GM12878 (cell line): ENCODE measurements at regions not wholly inside any gene's neighbourhood (a gene's known extent, or its start where the extent isn't known, plus 50 kb on each side); places are given as distances from the start of the nearest gene placed in this dataset.

ENCODE experiments used
- HDGF ChIP-seq: fragments of 450-650 bp; IDR thresholded peaks from 2 replicates; pipeline ENCODE4 v1.6.1; 2016; ENCODE audit warnings: antibody characterized with exemption
- JUND ChIP-seq: IDR thresholded peaks from 2 replicates; pipeline ENCODE4 v1.6.1; 2012; ENCODE audit warnings: low read depth, mild to moderate bottlenecking, low read length, improper control_type of control experiment, moderate library complexity
- NR2C2 ChIP-seq: IDR thresholded peaks from 2 replicates; pipeline ENCODE4 v1.6.1; 2011; ENCODE audit warnings: borderline replicate concordance, low read depth; ENCODE audit not compliant: control insufficient read depth, insufficient read length
- TBL1XR1 ChIP-seq: IDR thresholded peaks from 2 replicates; pipeline ENCODE4 v1.6.1; 2012; ENCODE audit warnings: low read depth, low read length, improper control_type of control experiment
- TF ChIP-seq, protein P1 (sequence below): IDR thresholded peaks from 2 replicates; pipeline ENCODE4 v1.6.1; 2012; ENCODE audit warnings: mild to moderate bottlenecking, low read depth, low read length
- TF ChIP-seq, protein P2 (sequence below), 3 experiments: IDR thresholded peaks in 2 of 3; conservative IDR thresholded peaks in 1 of 3; 2 replicates each; pipeline ENCODE4 v1.5.1; 2011; ENCODE audit warnings: low read depth in 3 of 3, low read length in 3 of 3, mild to moderate bottlenecking in 3 of 3, control low read depth in 2 of 3, moderate library complexity in 2 of 3, inconsistent platforms in 1 of 3, mixed read lengths in 1 of 3; ENCODE audit not compliant: control insufficient read depth in 2 of 3, insufficient read depth in 1 of 3; ENCODE audit errors: extremely low read depth in 1 of 3
- TF ChIP-seq, protein P3 (sequence below): IDR thresholded peaks from 2 replicates; pipeline ENCODE4 v1.6.1; 2011; ENCODE audit warnings: low read depth, low read length, improper control_type of control experiment, borderline replicate concordance

DNA sequence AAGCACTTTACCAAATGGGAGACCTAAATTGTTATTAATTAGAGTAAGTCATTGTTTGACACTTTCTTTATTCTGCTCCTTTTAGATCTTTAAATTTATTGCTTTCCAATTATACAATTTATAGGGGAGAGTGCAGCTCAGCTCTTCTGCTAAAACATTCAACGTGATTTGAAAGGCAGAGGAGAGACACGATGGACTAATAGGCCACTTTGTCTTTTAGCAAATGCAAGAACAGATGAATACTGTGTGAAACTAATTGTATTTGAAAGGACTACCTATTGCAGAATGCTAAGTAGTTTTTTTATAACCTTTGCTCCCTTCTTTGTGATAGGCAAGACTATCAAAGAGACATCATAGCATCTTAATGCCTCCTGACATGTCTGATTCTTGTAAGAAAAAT is 320.4 kb upstream of the KLF3 start:
- TF ChIP-seq, protein P1, sequence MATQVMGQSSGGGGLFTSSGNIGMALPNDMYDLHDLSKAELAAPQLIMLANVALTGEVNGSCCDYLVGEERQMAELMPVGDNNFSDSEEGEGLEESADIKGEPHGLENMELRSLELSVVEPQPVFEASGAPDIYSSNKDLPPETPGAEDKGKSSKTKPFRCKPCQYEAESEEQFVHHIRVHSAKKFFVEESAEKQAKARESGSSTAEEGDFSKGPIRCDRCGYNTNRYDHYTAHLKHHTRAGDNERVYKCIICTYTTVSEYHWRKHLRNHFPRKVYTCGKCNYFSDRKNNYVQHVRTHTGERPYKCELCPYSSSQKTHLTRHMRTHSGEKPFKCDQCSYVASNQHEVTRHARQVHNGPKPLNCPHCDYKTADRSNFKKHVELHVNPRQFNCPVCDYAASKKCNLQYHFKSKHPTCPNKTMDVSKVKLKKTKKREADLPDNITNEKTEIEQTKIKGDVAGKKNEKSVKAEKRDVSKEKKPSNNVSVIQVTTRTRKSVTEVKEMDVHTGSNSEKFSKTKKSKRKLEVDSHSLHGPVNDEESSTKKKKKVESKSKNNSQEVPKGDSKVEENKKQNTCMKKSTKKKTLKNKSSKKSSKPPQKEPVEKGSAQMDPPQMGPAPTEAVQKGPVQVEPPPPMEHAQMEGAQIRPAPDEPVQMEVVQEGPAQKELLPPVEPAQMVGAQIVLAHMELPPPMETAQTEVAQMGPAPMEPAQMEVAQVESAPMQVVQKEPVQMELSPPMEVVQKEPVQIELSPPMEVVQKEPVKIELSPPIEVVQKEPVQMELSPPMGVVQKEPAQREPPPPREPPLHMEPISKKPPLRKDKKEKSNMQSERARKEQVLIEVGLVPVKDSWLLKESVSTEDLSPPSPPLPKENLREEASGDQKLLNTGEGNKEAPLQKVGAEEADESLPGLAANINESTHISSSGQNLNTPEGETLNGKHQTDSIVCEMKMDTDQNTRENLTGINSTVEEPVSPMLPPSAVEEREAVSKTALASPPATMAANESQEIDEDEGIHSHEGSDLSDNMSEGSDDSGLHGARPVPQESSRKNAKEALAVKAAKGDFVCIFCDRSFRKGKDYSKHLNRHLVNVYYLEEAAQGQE: no peak
- TF ChIP-seq NR2C2 (no peak), JUND (no peak), TBL1XR1 (no peak), HDGF (no peak)
- TF ChIP-seq, protein P2, sequence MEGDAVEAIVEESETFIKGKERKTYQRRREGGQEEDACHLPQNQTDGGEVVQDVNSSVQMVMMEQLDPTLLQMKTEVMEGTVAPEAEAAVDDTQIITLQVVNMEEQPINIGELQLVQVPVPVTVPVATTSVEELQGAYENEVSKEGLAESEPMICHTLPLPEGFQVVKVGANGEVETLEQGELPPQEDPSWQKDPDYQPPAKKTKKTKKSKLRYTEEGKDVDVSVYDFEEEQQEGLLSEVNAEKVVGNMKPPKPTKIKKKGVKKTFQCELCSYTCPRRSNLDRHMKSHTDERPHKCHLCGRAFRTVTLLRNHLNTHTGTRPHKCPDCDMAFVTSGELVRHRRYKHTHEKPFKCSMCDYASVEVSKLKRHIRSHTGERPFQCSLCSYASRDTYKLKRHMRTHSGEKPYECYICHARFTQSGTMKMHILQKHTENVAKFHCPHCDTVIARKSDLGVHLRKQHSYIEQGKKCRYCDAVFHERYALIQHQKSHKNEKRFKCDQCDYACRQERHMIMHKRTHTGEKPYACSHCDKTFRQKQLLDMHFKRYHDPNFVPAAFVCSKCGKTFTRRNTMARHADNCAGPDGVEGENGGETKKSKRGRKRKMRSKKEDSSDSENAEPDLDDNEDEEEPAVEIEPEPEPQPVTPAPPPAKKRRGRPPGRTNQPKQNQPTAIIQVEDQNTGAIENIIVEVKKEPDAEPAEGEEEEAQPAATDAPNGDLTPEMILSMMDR (IDR thresholded peaks at IDR 0.05 in 2 of 3, conservative IDR thresholded peaks at IDR 0.05 in 1 of 3; ENCODE audit: control insufficient read depth in 2 of 3, extremely low read depth in 1 of 3, insufficient read depth in 1 of 3, low read depth in 3 of 3, low read length in 3 of 3): no peak
- TF ChIP-seq, protein P3, sequence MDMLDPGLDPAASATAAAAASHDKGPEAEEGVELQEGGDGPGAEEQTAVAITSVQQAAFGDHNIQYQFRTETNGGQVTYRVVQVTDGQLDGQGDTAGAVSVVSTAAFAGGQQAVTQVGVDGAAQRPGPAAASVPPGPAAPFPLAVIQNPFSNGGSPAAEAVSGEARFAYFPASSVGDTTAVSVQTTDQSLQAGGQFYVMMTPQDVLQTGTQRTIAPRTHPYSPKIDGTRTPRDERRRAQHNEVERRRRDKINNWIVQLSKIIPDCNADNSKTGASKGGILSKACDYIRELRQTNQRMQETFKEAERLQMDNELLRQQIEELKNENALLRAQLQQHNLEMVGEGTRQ: no peak
